Esophagus (tissue), 2 donors: ENCODE measurements at regions not wholly inside any gene's neighbourhood (a gene's known extent, or its start where the extent isn't known, plus 50 kb on each side); places are given as distances from the start of the nearest gene placed in this dataset.

ENCODE experiments used
- H3K27ac ChIP-seq, 2 donors: one replicate each; pipeline ENCODE4 v1.5.1; 2013; ENCODE audit warnings: low read depth in 2 of 2, mild to moderate bottlenecking in 2 of 2, inconsistent platforms in 1 of 2, low read length in 1 of 2, moderate library complexity in 1 of 2
- H3K27me3 ChIP-seq, 2 donors: one replicate each; pipeline ENCODE4 v1.6.1; 2013; ENCODE audit warnings: low read length in 2 of 2, control low read depth in 1 of 2, mild to moderate bottlenecking in 1 of 2; ENCODE audit not compliant: insufficient read depth in 2 of 2, control insufficient read depth in 1 of 2
- H3K36me3 ChIP-seq, 2 donors: one replicate each; pipeline ENCODE4 v1.6.1; 2013; ENCODE audit warnings: low read length in 1 of 2; ENCODE audit not compliant: control insufficient read depth in 2 of 2, insufficient read depth in 2 of 2
- H3K4me1 ChIP-seq, 2 donors: one replicate each; pipeline ENCODE4 v1.6.1; 2013; ENCODE audit warnings: low read length in 1 of 2; ENCODE audit not compliant: control insufficient read depth in 2 of 2, insufficient read depth in 2 of 2
- H3K4me3 ChIP-seq, 2 donors: one replicate each; pipeline ENCODE4 v1.5.1; 2013; ENCODE audit warnings: low read length in 2 of 2, mild to moderate bottlenecking in 2 of 2, low read depth in 1 of 2, moderate library complexity in 1 of 2
- H3K9me3 ChIP-seq, 2 donors: one replicate each; pipeline ENCODE4 v1.6.1; 2013; ENCODE audit warnings: mild to moderate bottlenecking in 2 of 2, low read depth in 1 of 2, low read length in 1 of 2, moderate library complexity in 1 of 2; ENCODE audit not compliant: control insufficient read depth in 2 of 2, insufficient read depth in 1 of 2
- WGBS, 2 donors: extraction: QIAGEN DNeasy Blood & Tissue Kit; methylation state at CpG; one replicate each; pipeline ENCODE4 v1.1.7; 2013; 5-methylcytosine and 5-hydroxymethylcytosine counted together
- donor health status: healthy with polysubstance abuse.
- donor health status: Bipolar disorder and iron deficiency.

GRCh38 chr10:4696186-4696585 lies 129.8 kb upstream of the AKR1E2 start:
- no peak overlapping the region for H3K27ac ChIP-seq
- no peaks in the 10 kb centered on the region for H3K9me3 ChIP-seq
- WGBS, 2 donors = 85 to 92% methylated on average over 3 of the region's 3 CpGs
- no peaks in the 10 kb centered on the region for H3K36me3 ChIP-seq
- H3K4me1 ChIP-seq = no peaks in the 10 kb centered on the region
- H3K4me3 ChIP-seq = no peak overlapping the region
- H3K27me3 ChIP-seq = no peaks in the 10 kb centered on the region

GRCh38 chr10:4693967-4694366 lies 132.0 kb upstream of the AKR1E2 start:
- WGBS, 2 donors = 82 to 87% methylated on average over 4 of the region's 4 CpGs

GRCh38 chr10:4692206-4692605 lies 133.8 kb upstream of the AKR1E2 start:
- Histone ChIP-seq H3K4me1 (no peaks in the 10 kb centered on the region), H3K36me3 (no peaks in the 10 kb centered on the region), H3K4me3 (no peak overlapping the region), H3K27ac (no peak overlapping the region), H3K9me3 (no peaks in the 10 kb centered on the region), H3K27me3 (no peaks in the 10 kb centered on the region)
- WGBS, 2 donors = 94 to 96% methylated on average over 2 of the region's 2 CpGs

More at GRCh38 chr10:4693967-4694366, 132.0 kb upstream of the AKR1E2 start:
- Histone ChIP-seq H3K27ac (no peak overlapping the region), H3K9me3 (no peaks in the 10 kb centered on the region), H3K4me3 (no peak overlapping the region), H3K4me1 (no peaks in the 10 kb centered on the region), H3K36me3 (no peaks in the 10 kb centered on the region), H3K27me3 (no peaks in the 10 kb centered on the region)

DNA sequence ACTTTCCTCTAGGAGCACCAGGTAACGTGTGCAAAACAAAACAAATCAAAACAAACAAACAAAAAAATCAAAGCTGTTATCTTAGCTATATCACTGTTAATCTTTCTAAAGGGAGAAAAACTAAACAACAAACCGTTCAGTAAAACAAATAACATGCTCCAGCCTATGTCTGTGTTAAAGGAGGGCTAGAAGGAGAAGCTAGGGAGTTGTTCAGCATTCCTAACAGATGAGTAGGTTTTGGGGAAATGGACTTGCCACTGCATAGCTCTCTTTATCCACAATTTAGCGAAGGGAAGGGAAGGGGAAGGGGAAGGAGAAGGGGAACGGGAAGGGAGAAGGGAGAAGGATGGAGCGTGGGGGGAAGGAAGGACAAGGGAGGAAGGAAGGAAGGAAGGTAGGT lies 134.2 kb upstream of the AKR1E2 start:
- Histone ChIP-seq H3K27me3 (no peaks in the 10 kb centered on the region), H3K9me3 (no peaks in the 10 kb centered on the region), H3K4me3 (no peak overlapping the region), H3K4me1 (no peaks in the 10 kb centered on the region), H3K36me3 (no peaks in the 10 kb centered on the region), H3K27ac (peak overlapping the region; percentile 14 to 29)
- 50 to 58% methylated on average over 3 of the region's 5 CpGs for WGBS, 2 donors

DNA sequence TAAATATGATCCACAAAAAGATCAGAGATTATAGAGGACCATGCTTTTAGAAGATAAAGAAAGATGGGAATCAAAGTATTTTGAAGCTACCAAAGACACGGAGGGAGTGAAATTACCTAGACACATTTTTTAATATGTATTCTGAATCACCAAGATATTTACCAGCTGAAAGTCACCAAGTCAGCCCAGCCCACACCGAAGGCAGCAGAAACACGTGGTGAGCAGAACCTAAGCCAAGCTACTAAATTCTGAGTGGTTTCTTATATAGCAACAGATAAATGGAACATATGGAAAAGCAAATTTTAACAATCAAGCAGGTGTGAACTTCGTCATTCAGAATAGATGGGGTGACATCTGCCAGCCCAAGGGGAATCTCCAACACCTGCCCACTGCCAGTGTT lies 134.7 kb upstream of the AKR1E2 start:
- no peaks in the 10 kb centered on the region for H3K9me3 ChIP-seq
- no peaks in the 10 kb centered on the region for H3K4me1 ChIP-seq
- peak overlapping the region; percentile 14 to 29 for H3K27ac ChIP-seq
- 61 to 67% methylated on average over 4 of the region's 4 CpGs for WGBS, 2 donors
- no peaks in the 10 kb centered on the region for H3K36me3 ChIP-seq
- no peaks in the 10 kb centered on the region for H3K27me3 ChIP-seq
- no peak overlapping the region for H3K4me3 ChIP-seq

GRCh38 chr10:4688601-4689000 lies 137.4 kb upstream of the AKR1E2 start:
- no peak overlapping the region for H3K4me3 ChIP-seq
- 63 to 73% methylated on average over 1 of the region's 1 CpG for WGBS, 2 donors

GRCh38 chr10:4688168-4688567 lies 137.8 kb upstream of the AKR1E2 start:
- 65 to 72% methylated on average over 3 of the region's 3 CpGs for WGBS, 2 donors
- Histone ChIP-seq H3K27me3 (no peaks in the 10 kb centered on the region), H3K4me3 (no peak overlapping the region), H3K36me3 (no peaks in the 10 kb centered on the region), H3K4me1 (no peaks in the 10 kb centered on the region), H3K9me3 (no peaks in the 10 kb centered on the region), H3K27ac (no peak overlapping the region)

More at GRCh38 chr10:4688601-4689000, 137.4 kb upstream of the AKR1E2 start:
- no peaks in the 10 kb centered on the region for H3K27me3 ChIP-seq
- no peaks in the 10 kb centered on the region for H3K4me1 ChIP-seq
- no peaks in the 10 kb centered on the region for H3K36me3 ChIP-seq
- H3K27ac ChIP-seq = no peak overlapping the region
- no peaks in the 10 kb centered on the region for H3K9me3 ChIP-seq

GRCh38 chr10:4687397-4687796 lies 138.6 kb upstream of the AKR1E2 start:
- no peaks in the 10 kb centered on the region for H3K27me3 ChIP-seq
- H3K27ac ChIP-seq = no peak overlapping the region
- 79 to 80% methylated on average over 3 of the region's 3 CpGs for WGBS, 2 donors
- no peaks in the 10 kb centered on the region for H3K36me3 ChIP-seq
- no peak overlapping the region for H3K4me3 ChIP-seq
- no peaks in the 10 kb centered on the region for H3K9me3 ChIP-seq
- H3K4me1 ChIP-seq = no peaks in the 10 kb centered on the region

- no peaks in the 10 kb centered on the region for H3K27me3 ChIP-seq
- no peaks in the 10 kb centered on the region for H3K4me1 ChIP-seq
- H3K27ac ChIP-seq = no peak overlapping the region
- no peak overlapping the region for H3K4me3 ChIP-seq
- WGBS, 2 donors = 57 to 66% methylated on average over 4 of the region's 4 CpGs
- no peaks in the 10 kb centered on the region for H3K9me3 ChIP-seq
- H3K36me3 ChIP-seq = no peaks in the 10 kb centered on the region
Measured at GRCh38 chr10:4686644-4686996, 139.4 kb upstream of the AKR1E2 start.

DNA sequence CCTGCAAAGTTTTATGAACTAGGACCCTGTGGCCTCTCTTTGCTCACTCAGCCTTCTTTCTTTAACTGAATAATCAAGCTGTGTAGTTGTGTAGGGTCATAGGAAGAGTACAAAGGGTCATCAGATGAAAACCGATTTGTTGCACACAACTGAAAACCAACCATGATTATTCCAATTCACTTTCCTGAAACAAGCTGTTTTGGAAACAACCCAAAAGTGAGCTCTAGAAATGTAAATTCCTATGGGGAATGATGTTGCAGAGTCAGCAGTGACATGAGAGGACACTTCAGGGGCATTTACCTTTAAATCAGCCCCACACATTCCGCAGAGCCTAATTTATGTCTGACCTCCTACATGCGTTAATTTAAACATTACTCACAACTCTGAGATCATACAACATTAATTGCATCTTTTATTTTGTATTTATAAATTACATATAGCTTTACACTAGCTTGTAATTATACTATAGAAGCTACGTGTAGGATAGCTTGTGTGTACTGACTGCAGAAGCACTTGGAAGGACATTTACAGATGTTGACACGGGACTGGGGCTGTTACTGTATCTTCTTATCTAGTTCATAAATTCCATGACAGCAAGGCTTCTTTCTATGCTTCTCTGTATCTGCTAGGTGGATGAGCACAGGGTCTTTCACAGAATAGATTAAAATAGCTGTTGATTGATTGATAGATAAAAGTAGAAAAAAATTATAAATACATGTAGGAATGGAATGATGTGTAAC lies 139.9 kb upstream of the AKR1E2 start:
- no peaks in the 10 kb centered on the region for H3K36me3 ChIP-seq
- no peaks in the 10 kb centered on the region for H3K9me3 ChIP-seq
- 75 to 80% methylated on average over 5 of the region's 5 CpGs for WGBS, 2 donors
- no peak overlapping the region for H3K4me3 ChIP-seq
- no peaks in the 10 kb centered on the region for H3K4me1 ChIP-seq
- no peak overlapping the region for H3K27ac ChIP-seq
- no peaks in the 10 kb centered on the region for H3K27me3 ChIP-seq
